Right atrium auricular region (tissue), 2 donors: ENCODE measurements at regions not wholly inside any gene's neighbourhood (a gene's known extent, or its start where the extent isn't known, plus 50 kb on each side); places are given as distances from the start of the nearest gene placed in this dataset.

ENCODE experiments used
- DNase-seq: peaks from one replicate; pipeline ENCODE4 v3.0.0-alpha.2; 2019; ENCODE audit warnings: low spot score
- H3K27ac ChIP-seq, 2 donors: fragments of 200-600 bp; sonication (generic); 1 replicate in 1 of 2; 2 replicates in 1 of 2; pipeline ENCODE4 v1.5.1; 2016 to 2019
- H3K27me3 ChIP-seq, 2 donors: fragments of 200-600 bp; sonication (generic); one replicate each; pipeline versions ENCODE4 v1.5.1 to v1.6.0; 2017 to 2019
- H3K36me3 ChIP-seq: fragments of 200-600 bp; sonication (generic); one replicate; pipeline ENCODE4 v1.5.1; 2016
- H3K4me1 ChIP-seq, 2 donors: fragments of 200-600 bp; sonication (generic); one replicate each; pipeline versions ENCODE4 v1.5.1 to v1.6.0; 2017 to 2019
- H3K4me3 ChIP-seq, 2 donors: fragments of 200-600 bp; sonication (generic); 1 replicate in 1 of 2; 2 replicates in 1 of 2; pipeline ENCODE4 v1.5.1; 2017 to 2019; ENCODE audit warnings: mild to moderate bottlenecking in 1 of 2, moderate library complexity in 1 of 2
- H3K9me3 ChIP-seq, 2 donors: fragments of 200-600 bp; sonication (generic); one replicate each; pipeline ENCODE4 v1.5.1; 2019
- TF ChIP-seq, protein P1 (sequence below), 2 donors: fragments of 200-600 bp; sonication (generic); IDR thresholded peaks; one replicate each; pipeline ENCODE4 v1.5.1; 2019; ENCODE audit warnings: antibody characterized with exemption in 2 of 2

DNA sequence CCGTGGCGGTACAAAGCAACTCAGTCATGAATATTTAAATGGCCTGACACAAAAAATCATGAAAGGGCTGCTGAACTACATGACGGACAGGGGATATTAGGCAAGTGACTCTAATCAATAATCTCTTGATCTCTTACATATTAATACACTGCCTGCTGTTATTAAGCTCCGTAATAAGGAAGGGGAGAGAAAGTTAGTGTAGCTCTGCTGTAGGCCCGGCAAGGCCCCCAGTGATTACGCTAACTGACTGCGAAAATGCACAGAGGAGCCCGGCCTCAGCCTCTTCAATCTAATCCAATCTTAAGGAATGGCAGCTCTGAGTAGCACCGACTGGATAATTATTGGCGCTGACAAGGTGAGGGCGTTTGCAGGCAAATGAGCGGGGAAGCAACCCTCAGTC lies 583.5 kb upstream of the MKI67 start:
- Histone ChIP-seq H3K4me1 (no peaks in the 10 kb centered on the region), H3K9me3 (no peaks in the 10 kb centered on the region), H3K36me3 (no peaks in the 10 kb centered on the region), H3K27ac (no peak overlapping the region), H3K4me3 (no peak overlapping the region), H3K27me3 (no peaks in the 10 kb centered on the region)
- TF ChIP-seq, protein P1, sequence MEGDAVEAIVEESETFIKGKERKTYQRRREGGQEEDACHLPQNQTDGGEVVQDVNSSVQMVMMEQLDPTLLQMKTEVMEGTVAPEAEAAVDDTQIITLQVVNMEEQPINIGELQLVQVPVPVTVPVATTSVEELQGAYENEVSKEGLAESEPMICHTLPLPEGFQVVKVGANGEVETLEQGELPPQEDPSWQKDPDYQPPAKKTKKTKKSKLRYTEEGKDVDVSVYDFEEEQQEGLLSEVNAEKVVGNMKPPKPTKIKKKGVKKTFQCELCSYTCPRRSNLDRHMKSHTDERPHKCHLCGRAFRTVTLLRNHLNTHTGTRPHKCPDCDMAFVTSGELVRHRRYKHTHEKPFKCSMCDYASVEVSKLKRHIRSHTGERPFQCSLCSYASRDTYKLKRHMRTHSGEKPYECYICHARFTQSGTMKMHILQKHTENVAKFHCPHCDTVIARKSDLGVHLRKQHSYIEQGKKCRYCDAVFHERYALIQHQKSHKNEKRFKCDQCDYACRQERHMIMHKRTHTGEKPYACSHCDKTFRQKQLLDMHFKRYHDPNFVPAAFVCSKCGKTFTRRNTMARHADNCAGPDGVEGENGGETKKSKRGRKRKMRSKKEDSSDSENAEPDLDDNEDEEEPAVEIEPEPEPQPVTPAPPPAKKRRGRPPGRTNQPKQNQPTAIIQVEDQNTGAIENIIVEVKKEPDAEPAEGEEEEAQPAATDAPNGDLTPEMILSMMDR (IDR thresholded peaks at IDR 0.05) = no peak
- DNase-seq = no peak

DNA sequence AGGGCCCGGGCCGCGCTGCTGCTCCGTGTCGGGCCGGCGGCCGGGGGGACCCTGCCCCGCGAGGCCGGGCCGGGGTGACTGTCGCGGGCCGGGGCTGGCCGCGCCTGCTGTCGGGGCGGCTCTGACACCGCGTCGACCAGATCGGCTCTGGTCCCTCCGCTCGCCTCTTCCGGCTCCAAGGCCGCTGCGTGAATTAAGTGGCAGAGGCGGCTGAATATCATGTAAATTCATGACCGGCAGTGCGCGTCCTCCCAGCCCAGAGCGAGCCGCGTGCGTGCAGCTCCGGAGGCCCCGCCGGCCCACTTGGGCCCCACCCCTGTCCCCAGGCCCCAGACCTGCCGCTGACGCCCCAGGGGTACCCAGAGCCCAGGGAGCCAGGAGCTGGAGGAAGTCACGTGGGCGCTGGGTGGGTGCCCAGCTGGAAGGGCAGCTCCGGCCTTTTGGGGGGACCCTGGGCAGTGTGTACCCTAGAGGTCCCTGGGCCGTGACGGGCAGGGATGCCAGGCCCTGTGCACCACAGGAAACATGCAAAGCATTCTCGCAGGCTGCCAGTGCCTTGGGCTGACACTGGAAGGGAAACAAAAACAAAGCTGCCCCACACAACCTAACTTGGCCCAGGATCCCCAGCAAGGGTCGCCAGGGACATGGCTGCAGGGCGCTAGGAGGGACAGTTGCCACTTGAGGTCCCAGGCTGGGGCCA lies 584.0 kb upstream of the MKI67 start:
- Histone ChIP-seq H3K27ac (no peak overlapping the region), H3K36me3 (no peaks in the 10 kb centered on the region), H3K27me3 (no peaks in the 10 kb centered on the region), H3K4me3 (no peak overlapping the region), H3K9me3 (no peaks in the 10 kb centered on the region), H3K4me1 (no peaks in the 10 kb centered on the region)
- DNase-seq = no peak
- TF ChIP-seq, protein P1 (IDR thresholded peaks at IDR 0.05) = no peak

DNA sequence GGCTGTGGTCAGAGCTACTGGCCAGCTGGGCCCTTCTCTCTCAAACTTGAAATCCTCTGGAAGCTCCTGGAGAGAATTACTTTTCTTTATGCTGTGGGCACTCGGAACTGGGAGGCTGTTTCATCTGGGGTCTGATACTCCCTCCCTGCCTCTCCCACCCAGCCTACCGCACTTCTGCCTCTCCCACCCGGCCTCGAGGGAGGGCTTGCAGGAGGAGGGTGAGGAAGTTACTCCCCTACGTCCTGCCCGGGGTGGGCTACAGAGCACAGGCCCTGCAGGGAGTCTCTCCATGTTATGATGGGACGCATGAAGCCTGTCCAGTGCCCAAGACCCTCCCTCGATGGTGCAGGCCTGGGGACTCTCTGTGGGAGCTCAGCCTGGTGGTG lies 584.6 kb upstream of the MKI67 start:
- Histone ChIP-seq H3K27ac (no peak overlapping the region), H3K27me3 (no peaks in the 10 kb centered on the region), H3K4me1 (no peaks in the 10 kb centered on the region), H3K4me3 (no peak overlapping the region), H3K36me3 (no peaks in the 10 kb centered on the region), H3K9me3 (no peaks in the 10 kb centered on the region)
- TF ChIP-seq, protein P1 (IDR thresholded peaks at IDR 0.05) = no peak
- no peak for DNase-seq

GRCh38 chr10:128711806-128712205 lies 585.6 kb upstream of the MKI67 start:
- DNase-seq = no peak
- TF ChIP-seq, protein P1 (IDR thresholded peaks at IDR 0.05) = no peak

GRCh38 chr10:128712661-128713400 lies 586.6 kb upstream of the MKI67 start:
- Histone ChIP-seq H3K36me3 (no peaks in the 10 kb centered on the region), H3K4me1 (no peaks in the 10 kb centered on the region), H3K9me3 (no peaks in the 10 kb centered on the region), H3K27ac (no peak overlapping the region), H3K4me3 (no peak overlapping the region), H3K27me3 (no peaks in the 10 kb centered on the region)
- DNase-seq = no peak
- TF ChIP-seq, protein P1 (IDR thresholded peaks at IDR 0.05) = no peak

More at GRCh38 chr10:128711806-128712205, 585.6 kb upstream of the MKI67 start:
- Histone ChIP-seq H3K4me3 (no peak overlapping the region), H3K27ac (no peak overlapping the region), H3K36me3 (no peaks in the 10 kb centered on the region), H3K27me3 (no peaks in the 10 kb centered on the region), H3K9me3 (no peaks in the 10 kb centered on the region), H3K4me1 (no peaks in the 10 kb centered on the region)
